Right forelimb (tissue), 1 donor: ENCODE measurements at regions not wholly inside any gene's neighbourhood (a gene's known extent, or its start where the extent isn't known, plus 50 kb on each side); places are given as distances from the start of the nearest gene placed in this dataset.

Source experiments
- DNase-seq: peaks from one replicate; pipeline ENCODE4 v3.0.0-alpha.2; 2018

- DNase-seq: no peak
Observed at GRCh38 chr16:85991425-85991824, 92.5 kb downstream of the IRF8 start.

GRCh38 chr16:85991856-85992255 lies 92.9 kb downstream of the IRF8 start:
- no peak for DNase-seq

- no peak for DNase-seq
Observed at GRCh38 chr16:85992359-85992758, 93.4 kb downstream of the IRF8 start.

GRCh38 chr16:85992779-85993178 lies 93.8 kb downstream of the IRF8 start:
- DNase-seq: no peak

GRCh38 chr16:85994492-85995490 lies 95.8 kb downstream of the IRF8 start:
- DNase-seq: no peak

- DNase-seq: no peak
Observed at GRCh38 chr16:85995541-85996423, 96.8 kb downstream of the IRF8 start.

GRCh38 chr16:85996843-85997242 lies 97.9 kb downstream of the IRF8 start:
- no peak for DNase-seq

- DNase-seq: no peak
Observed at GRCh38 chr16:85998171-85998867, 99.4 kb downstream of the IRF8 start.

GRCh38 chr16:85998868-85999729 lies 100.1 kb downstream of the IRF8 start:
- no peak for DNase-seq

- no peak for DNase-seq
Observed at GRCh38 chr16:85999778-86000177, 100.8 kb downstream of the IRF8 start.

GRCh38 chr16:86002178-86002900 lies 103.4 kb downstream of the IRF8 start:
- DNase-seq: no peak

GRCh38 chr16:86007524-86007923 lies 108.6 kb downstream of the IRF8 start:
- no peak for DNase-seq

GRCh38 chr16:86010680-86011141 lies 111.7 kb downstream of the IRF8 start:
- DNase-seq: peak; percentile 25

GRCh38 chr16:86011532-86011931 lies 112.6 kb downstream of the IRF8 start:
- no peak for DNase-seq

GRCh38 chr16:86012221-86012620 lies 113.3 kb downstream of the IRF8 start:
- no peak for DNase-seq

GRCh38 chr16:86013867-86014266 lies 114.9 kb downstream of the IRF8 start:
- DNase-seq: no peak

- DNase-seq: no peak
Observed at GRCh38 chr16:86015606-86016005, 116.6 kb downstream of the IRF8 start.

GRCh38 chr16:86016201-86016965 lies 117.4 kb downstream of the IRF8 start:
- DNase-seq: peak; percentile 78

GRCh38 chr16:86018071-86018470 lies 119.1 kb downstream of the IRF8 start:
- no peak for DNase-seq

- peak; percentile 64 for DNase-seq
Observed at GRCh38 chr16:86018487-86018886, 119.5 kb downstream of the IRF8 start.
